CD4-positive, alpha-beta T cell treated with Interleukin-21 for 1 hour (primary cell): ENCODE measurements at regions not wholly inside any gene's neighbourhood (a gene's known extent, or its start where the extent isn't known, plus 50 kb on each side); places are given as distances from the start of the nearest gene placed in this dataset.

Experiments
- DNase-seq: peaks from one replicate; pipeline ENCODE4 v3.0.0-alpha.2; 2020

- DNase-seq = no peak
Observed at GRCh38 chr18:45119876-45120275, 439.2 kb downstream of the SETBP1 start.

- no peak for DNase-seq
Observed at GRCh38 chr18:45121146-45121545, 440.5 kb downstream of the SETBP1 start.

GRCh38 chr18:45122506-45122905 is 441.8 kb downstream of the SETBP1 start:
- no peak for DNase-seq

DNA sequence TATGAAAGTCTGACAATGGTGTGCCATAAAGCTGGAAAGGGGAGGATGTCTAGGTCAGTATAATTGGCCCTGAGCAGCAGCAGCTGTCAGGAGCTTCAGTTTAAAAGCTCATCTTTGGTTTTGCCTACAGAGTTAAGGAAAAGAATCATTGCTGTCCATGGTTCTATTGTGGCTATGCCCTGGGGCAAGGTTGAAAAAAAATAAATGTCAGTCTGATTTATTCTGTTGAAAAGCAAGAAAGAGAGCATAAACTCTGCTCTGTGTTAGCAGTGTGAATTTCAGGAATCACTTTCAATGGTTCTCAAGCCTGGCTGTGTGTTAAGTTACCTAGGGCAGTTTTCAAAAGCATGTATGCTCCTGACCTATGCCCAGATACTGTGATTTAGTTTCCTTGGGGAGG is 446.7 kb downstream of the SETBP1 start:
- DNase-seq = no peak

- DNase-seq = no peak
Observed at GRCh38 chr18:45133276-45133675, 452.6 kb downstream of the SETBP1 start.

DNA sequence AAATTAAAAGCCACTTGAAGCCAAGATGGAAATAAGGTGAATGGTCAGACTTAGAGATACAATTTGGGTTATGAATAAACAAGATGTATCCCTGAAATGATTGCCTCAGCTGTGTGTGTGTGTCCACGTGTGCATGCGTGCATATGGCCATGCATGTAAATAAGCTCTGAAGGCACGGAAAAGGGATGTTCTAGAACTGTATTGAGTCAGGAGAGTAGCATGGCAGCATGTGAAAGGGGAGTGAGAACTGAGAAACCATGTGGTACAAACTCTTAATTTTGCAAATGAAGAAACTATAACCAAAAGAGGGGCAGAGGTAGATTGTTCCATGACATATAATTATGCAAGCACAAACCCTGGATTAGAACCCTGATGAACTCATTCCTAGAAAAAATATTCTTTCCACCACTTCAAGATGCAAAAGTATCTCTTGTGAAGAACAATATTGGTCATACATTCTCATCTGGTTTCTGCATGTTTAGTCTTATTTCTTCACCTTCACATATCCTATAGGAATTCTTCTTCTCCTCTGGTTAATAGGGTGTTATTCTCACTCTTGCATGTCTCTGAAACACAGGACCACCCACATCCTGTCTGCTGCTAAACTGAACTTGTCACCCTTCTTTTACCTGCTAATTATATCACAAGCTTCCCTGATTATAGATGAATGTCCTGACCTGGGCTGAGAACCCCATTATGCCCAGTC is 455.8 kb downstream of the SETBP1 start:
- DNase-seq = no peak

- DNase-seq = no peak
Observed at GRCh38 chr18:45137087-45137419, 456.4 kb downstream of the SETBP1 start.

GRCh38 chr18:45139478-45139877 is 458.8 kb downstream of the SETBP1 start:
- DNase-seq = no peak

- DNase-seq = no peak
Observed at GRCh38 chr18:45142868-45143267, 462.2 kb downstream of the SETBP1 start.

GRCh38 chr18:45149712-45150111 is 465.6 kb upstream of the SLC14A2 start:
- no peak for DNase-seq

DNA sequence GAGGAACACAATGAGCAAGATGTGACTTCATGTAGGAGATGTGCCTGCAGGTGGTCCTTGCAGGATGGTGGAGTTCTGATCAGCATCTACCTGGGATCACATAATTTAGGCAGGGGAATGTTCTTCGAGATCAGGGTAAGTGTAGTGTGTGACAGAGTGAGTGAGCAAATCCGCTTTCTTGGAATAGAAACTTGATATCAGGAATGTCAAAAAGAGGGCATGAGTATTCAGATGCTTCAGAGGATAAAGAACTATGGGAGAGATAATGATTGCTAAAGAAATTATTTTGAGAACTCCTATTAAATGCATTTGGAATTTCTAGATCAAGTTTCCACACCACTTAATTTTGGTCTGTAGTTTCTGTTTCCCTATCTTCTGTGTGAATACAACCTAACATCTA is 463.6 kb upstream of the SLC14A2 start:
- DNase-seq = no peak

GRCh38 chr18:45155526-45155925 is 459.8 kb upstream of the SLC14A2 start:
- DNase-seq = no peak

GRCh38 chr18:45156946-45157345 is 458.3 kb upstream of the SLC14A2 start:
- no peak for DNase-seq

- DNase-seq = no peak
Observed at GRCh38 chr18:45157576-45157975, 457.7 kb upstream of the SLC14A2 start.

DNA sequence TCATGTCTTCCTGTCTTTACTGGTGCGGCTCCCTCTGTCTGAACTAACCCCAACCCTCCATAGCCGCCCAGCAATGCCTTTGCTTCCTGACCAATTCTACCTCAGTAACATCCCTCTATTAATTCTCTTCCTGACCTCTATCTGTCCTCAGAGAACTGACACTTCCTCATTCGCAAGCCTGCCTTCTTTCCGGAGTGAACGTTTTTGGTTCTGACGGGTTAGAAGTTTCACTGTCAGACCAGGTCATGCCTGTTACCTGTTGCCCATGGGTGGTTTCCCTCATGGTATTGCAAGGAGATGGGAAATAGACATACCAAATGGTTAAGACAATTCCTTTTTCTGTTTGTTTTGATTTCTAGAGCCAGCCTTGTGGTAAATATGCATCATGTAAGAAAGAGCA is 453.4 kb upstream of the SLC14A2 start:
- DNase-seq = no peak

DNA sequence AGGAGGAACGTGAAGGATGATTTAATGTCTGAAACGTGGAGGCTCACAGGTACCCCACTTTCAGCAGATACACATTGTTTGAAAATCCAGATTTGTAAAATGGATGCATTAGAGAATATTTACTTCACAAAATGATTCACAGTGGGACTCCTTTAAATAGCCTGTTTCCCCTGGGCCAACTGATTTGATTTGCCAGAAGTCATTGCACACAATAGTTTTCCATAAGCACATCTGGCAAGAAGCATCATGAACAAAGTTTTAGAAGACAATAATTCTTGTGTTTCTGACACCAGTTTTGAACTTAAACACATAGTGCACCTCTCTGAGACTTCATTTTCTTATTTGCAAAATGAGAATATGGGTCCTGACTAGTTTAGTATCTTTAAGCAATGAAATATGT is 451.4 kb upstream of the SLC14A2 start:
- DNase-seq = no peak

GRCh38 chr18:45164551-45164950 is 450.7 kb upstream of the SLC14A2 start:
- no peak for DNase-seq

DNA sequence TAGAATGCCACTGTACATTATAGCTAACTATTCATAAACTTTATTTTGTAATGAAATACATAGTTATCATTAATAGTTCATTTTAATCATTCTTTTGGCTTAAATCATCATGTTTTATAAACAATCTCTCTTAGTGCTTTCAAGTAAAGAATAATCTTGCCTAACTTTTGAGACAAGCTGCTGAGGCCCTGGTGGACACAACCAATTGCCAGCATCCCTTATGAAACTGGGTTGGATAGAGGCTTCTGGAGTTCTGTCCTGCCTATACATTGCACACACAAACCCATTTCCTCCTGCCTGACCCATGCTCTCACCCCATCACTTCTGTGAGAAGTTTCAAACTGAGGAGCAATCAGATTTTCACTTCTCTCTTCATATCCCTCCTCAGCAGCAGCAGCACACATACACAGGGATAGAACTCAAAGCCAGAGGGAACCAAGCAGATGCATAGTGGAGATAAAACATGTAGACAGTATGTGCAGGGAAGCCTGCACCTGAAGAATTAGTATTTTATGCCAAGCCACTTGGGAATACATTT is 450.0 kb upstream of the SLC14A2 start:
- DNase-seq = no peak

- no peak for DNase-seq
Observed at GRCh38 chr18:45165871-45166270, 449.4 kb upstream of the SLC14A2 start.

DNA sequence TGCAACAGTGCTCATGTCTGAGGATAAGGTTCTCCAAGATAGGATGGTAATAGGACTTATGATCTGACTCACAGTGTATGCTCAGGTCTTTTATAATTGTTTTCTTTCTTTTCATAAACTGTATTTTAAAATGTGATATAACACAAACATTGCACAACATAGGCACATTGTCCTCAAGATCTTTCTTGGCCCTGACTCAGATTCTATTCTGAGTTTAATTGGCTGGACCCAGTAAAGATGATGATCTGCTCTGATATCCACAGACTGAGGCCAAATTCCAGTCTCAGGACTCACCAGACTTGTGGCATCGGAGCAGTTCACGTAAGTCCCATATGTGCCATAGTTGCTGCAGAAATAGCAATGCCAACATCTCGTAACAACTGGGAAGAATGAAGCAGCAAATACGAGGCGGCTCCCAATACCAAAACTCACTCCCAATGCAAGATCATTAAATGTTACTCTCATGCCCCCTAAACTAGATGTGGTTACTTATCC is 448.9 kb upstream of the SLC14A2 start:
- DNase-seq = no peak

- no peak for DNase-seq
Observed at GRCh38 chr18:45166836-45167551, 448.3 kb upstream of the SLC14A2 start.

GRCh38 chr18:45167631-45168280 is 447.5 kb upstream of the SLC14A2 start:
- DNase-seq = no peak

DNA sequence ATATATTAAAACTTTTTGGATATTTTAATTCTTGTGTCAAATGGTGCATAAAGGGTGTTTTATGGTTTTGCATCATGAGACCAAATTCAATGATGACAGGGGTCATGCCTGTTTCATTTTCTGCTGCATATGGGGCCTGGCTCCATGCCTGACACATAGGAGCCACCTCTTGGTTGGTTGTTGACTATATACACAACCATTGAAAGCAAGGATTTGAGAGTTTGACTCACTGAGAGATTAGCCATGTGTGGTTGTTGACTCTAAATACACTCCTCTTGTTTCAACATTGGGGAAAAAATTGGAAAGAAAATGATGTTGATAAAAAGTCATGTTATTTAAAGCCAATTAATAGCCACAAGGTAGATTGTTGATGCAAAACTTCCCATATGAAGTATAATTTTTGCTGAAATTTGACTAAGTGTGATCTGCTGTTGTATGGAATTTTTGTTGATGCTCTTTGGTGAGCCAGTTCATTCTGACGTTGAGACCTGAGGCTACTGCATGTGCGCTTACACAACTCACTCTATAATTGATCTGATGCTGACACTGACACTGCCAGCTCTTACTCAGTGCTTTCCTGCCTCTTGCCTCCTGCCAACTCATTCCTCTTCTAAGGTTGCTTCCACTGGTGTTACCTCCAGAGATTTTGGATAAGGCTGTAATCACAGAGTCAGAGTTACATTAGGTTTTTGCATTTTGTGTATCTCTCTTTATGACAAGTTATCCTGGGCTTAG is 446.2 kb upstream of the SLC14A2 start:
- no peak for DNase-seq
